ENCODE measurements at regions not wholly inside any gene's neighbourhood (a gene's known extent, or its start where the extent isn't known, plus 50 kb on each side); places are given as distances from the start of the nearest gene placed in this dataset.

DNA sequence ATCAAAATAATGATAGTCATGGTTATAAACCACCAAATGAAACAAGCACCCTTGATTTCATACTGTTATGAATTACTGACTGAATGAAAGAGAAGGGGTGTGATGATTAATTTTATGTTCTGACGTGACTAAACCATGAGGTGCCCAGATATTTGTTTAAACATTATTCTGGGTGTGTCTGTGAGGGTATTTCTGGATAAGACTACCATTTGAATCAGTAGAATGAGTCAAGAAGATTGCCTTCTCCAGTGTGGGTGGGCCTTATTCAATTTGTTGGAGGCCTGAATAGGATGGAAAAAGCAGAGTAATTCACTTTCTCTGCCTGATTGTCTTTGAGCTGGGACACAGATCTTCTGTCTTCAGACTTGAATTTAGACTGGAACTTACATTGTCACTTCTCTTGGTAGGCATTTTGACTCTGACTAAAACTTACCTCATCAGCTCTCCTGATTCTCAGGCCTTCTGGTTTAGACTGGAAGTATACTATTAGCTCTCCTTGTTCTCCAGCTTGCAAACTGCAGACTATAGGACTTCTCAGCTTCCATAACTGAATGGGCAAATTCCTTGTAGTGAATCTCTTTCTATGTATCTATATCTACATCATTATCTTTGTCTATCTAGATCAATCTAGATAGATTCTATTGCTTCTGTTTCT, 321.9 kb upstream of the TARS1 start:
- no peak for TF ChIP-seq CTCF (IDR thresholded peaks at IDR 0.05)
- TF ChIP-seq POLR2A (IDR thresholded peaks at IDR 0.05): no peak

Measured in lower leg skin (tissue), 3 donors.